Uterus (tissue), 2 donors: ENCODE measurements at regions not wholly inside any gene's neighbourhood (a gene's known extent, or its start where the extent isn't known, plus 50 kb on each side); places are given as distances from the start of the nearest gene placed in this dataset.

Source experiments
- CTCF ChIP-seq, 4 experiments: fragments of 200-600 bp in 2 of 4; fragments of 450-650 bp in 2 of 4; sonication (generic) in 2 of 4; IDR thresholded peaks; one replicate each; pipeline ENCODE4 v1.5.1; 2016 to 2019; ENCODE audit warnings: antibody characterized with exemption in 4 of 4, mild to moderate bottlenecking in 2 of 4, moderate library complexity in 1 of 4
- POLR2A ChIP-seq, 2 donors: fragments of 450-650 bp; IDR thresholded peaks; one replicate each; pipeline ENCODE4 v1.6.1; 2016; ENCODE audit warnings: antibody characterized with exemption in 2 of 2, mild to moderate bottlenecking in 1 of 2, moderate library complexity in 1 of 2

- TF ChIP-seq POLR2A (IDR thresholded peaks at IDR 0.05), result no peak
- no peak for TF ChIP-seq CTCF (IDR thresholded peaks at IDR 0.05)
These were observed 235.1 kb upstream of the MIR17HG start for GRCh38 chr13:91112201-91112923.
